HepG2 (cell line): ENCODE measurements at regions not wholly inside any gene's neighbourhood (a gene's known extent, or its start where the extent isn't known, plus 50 kb on each side); places are given as distances from the start of the nearest gene placed in this dataset.

Experiments
- ATAC-seq: fragments of 200-7000 bp; cut with Tn5 transposase; 3 replicates; pipeline ENCODE4 v1.9.1; 2020; ENCODE audit warnings: mild to moderate bottlenecking, moderate library complexity
- BruUV-seq: library from RNA; stranded (reverse); fragments of 400-500 nt; replicated peaks from 2 replicates; lab custom pipeline; 2021; lab: Mats Ljungman, UMichigan
- CTCF ChIA-PET: fragments of 300-600 bp; formaldehyde crosslinking; extraction: SDS; loops from one replicate; lab custom pipeline; 2021; ENCODE audit warnings: low total read pairs, inconsistent platforms, low intra/inter-chr PET ratio; lab: Yijun Ruan, JAX
- POLR2A ChIA-PET: fragments of 350-600 bp; sonication (Branson Sonifier 250); formaldehyde crosslinking; loops from one replicate; lab custom pipeline; 2020; ENCODE audit warnings: antibody characterized with exemption, inconsistent platforms; lab: Yijun Ruan, JAX
- DNase-seq: peaks from one replicate; pipeline ENCODE4 v3.0.0-alpha.2; 2015; ENCODE audit warnings: low spot score
- FAIRE-seq: peaks from 3 replicates; lab custom pipeline; 2011; peaks lifted over from hg19 to GRCh38; lab: Jason Lieb, UNC
- H2AFZ ChIP-seq: one replicate; pipeline ENCODE4 v1.6.1; 2011; ENCODE audit warnings: low read length, inconsistent platforms
- H3K27ac ChIP-seq: fragments of 300-600 bp; 3 replicates; pipeline ENCODE4 v1.8.0; 2011; ENCODE audit warnings: mixed run types, mild to moderate bottlenecking, mixed read lengths, low read length, inconsistent platforms; ENCODE audit not compliant: insufficient read depth; ENCODE audit errors: extremely low read length
- H3K27me3 ChIP-seq, 2 experiments: fragments of 200-600 bp in 1 of 2; 2 replicates in 1 of 2; 3 replicates in 1 of 2; pipeline versions ENCODE4 v1.6.0 to v1.8.0; 2011; ENCODE audit warnings: low read length in 2 of 2, mild to moderate bottlenecking in 2 of 2, moderate library complexity in 2 of 2, inconsistent platforms in 1 of 2; ENCODE audit not compliant: insufficient read depth in 2 of 2, control insufficient read depth in 1 of 2
- H3K36me3 ChIP-seq, 2 experiments: fragments of 200-600 bp in 1 of 2; replicated peaks in 1 of 2; 2 replicates in 1 of 2; 3 replicates in 1 of 2; pipeline versions ENCODE4 v1.5.1 to v1.8.0; 2011; ENCODE audit warnings: low read length in 2 of 2, inconsistent platforms in 1 of 2; ENCODE audit not compliant: insufficient read depth in 2 of 2, control insufficient read depth in 1 of 2
- H3K4me1 ChIP-seq: 2 replicates; pipeline ENCODE4 v1.5.1; 2012; ENCODE audit warnings: low read length, inconsistent platforms; ENCODE audit not compliant: insufficient read depth
- H3K4me2 ChIP-seq: 2 replicates; pipeline ENCODE4 v1.6.0; 2011; ENCODE audit warnings: low read depth, low read length, inconsistent platforms
- H3K4me3 ChIP-seq, 3 experiments: fragments of 200-600 bp in 1 of 3; sonication (generic), shearing (Covaris generic) in 1 of 3; replicated peaks in 1 of 3; 2 replicates each; pipeline ENCODE4 v1.5.1; 2011 to 2016; ENCODE audit warnings: low read length in 3 of 3, inconsistent platforms in 2 of 3, low read depth in 2 of 3, mild to moderate bottlenecking in 2 of 3, control low read depth in 1 of 3, mixed read lengths in 1 of 3; ENCODE audit not compliant: insufficient read depth in 1 of 3
- H3K79me2 ChIP-seq: one replicate; pipeline ENCODE4 v1.6.1; 2011; ENCODE audit warnings: low read length, inconsistent platforms; ENCODE audit not compliant: insufficient read depth
- H3K9ac ChIP-seq: 2 replicates; pipeline ENCODE4 v1.6.0; 2011; ENCODE audit warnings: mild to moderate bottlenecking, low read depth, low read length, inconsistent platforms; ENCODE audit not compliant: insufficient read depth
- H3K9me3 ChIP-seq: 2 replicates; pipeline ENCODE4 v1.5.1; 2012; ENCODE audit warnings: mild to moderate bottlenecking, low read length
- H4K20me1 ChIP-seq: 2 replicates; pipeline ENCODE4 v1.6.0; 2011; ENCODE audit warnings: inconsistent platforms, mild to moderate bottlenecking, low read length, moderate library complexity; ENCODE audit not compliant: insufficient read depth
- ELF3 ChIP-seq: IDR thresholded peaks from 2 replicates; pipeline ENCODE4 v1.6.1; 2016; ENCODE audit warnings: missing genetic modification reagents, missing compliant biosample characterization
- HIVEP1 ChIP-seq: sonication (generic); formaldehyde crosslinking; IDR thresholded peaks from 2 replicates; pipeline ENCODE4 v1.4.0; 2020; ENCODE audit warnings: mild to moderate bottlenecking, missing genetic modification reagents
- KAT8 ChIP-seq: IDR thresholded peaks from 2 replicates; pipeline ENCODE4 v1.6.1; 2016; ENCODE audit warnings: missing genetic modification reagents, missing compliant biosample characterization
- TOPORS ChIP-seq: sonication (generic); formaldehyde crosslinking; IDR thresholded peaks from 2 replicates; pipeline ENCODE4 v1.8.0; 2023; ENCODE audit warnings: mild to moderate bottlenecking, missing genetic modification reagents
- U2AF2 ChIP-seq: fragments of 200-400 bp; formaldehyde crosslinking; IDR thresholded peaks from 2 replicates; pipeline ENCODE4 v1.6.1; 2017; ENCODE audit warnings: low read depth, mild to moderate bottlenecking, low read length
- ZBTB1 ChIP-seq: sonication (generic); formaldehyde crosslinking; IDR thresholded peaks from 2 replicates; pipeline ENCODE4 v1.4.0; 2020; ENCODE audit warnings: missing genetic modification reagents, borderline replicate concordance
- ZNF207 ChIP-seq: fragments of 450-650 bp; IDR thresholded peaks from 2 replicates; pipeline ENCODE4 v1.6.1; 2016; ENCODE audit warnings: antibody characterized with exemption, borderline replicate concordance
- ZNF232 ChIP-seq: sonication (generic); formaldehyde crosslinking; IDR thresholded peaks from 2 replicates; pipeline ENCODE4 v1.4.0; 2020; ENCODE audit warnings: missing genetic modification reagents, borderline replicate concordance
- ZNF264 ChIP-seq: sonication (generic); formaldehyde crosslinking; IDR thresholded peaks from 2 replicates; pipeline ENCODE4 v1.4.0; 2020; ENCODE audit warnings: missing genetic modification reagents
- ZNF274 ChIP-seq: sonication (generic); formaldehyde crosslinking; IDR thresholded peaks from 2 replicates; pipeline ENCODE4 v1.5.1; 2020; ENCODE audit warnings: mild to moderate bottlenecking, missing genetic modification reagents
- ZNF557 ChIP-seq: sonication (generic); formaldehyde crosslinking; IDR thresholded peaks from 2 replicates; pipeline ENCODE4 v1.4.0; 2020; ENCODE audit warnings: missing genetic modification reagents
- WGBS: methylation state at CpG from one replicate; pipeline ENCODE4 v1.1.6; 2017; ENCODE audit warnings: low lambda C conversion rate; 5-methylcytosine and 5-hydroxymethylcytosine counted together
- in situ Hi-C: cut with HindIII; loops from 2 replicates; pipeline ENCODE4 v1.10.0; 2017; ENCODE audit warnings: low pct_unique_long_range_greater_than_20kb; ENCODE audit not compliant: extremely low pct_ligation_motif_present
- intact Hi-C: fragments of 100-400 bp; cut with micrococcal nuclease; formaldehyde crosslinking; loops from one replicate; pipeline ENCODE4 v1.10.0; 2022; ENCODE audit not compliant: unreplicated experiment
- TF ChIP-seq, protein P1 (sequence below), 2 experiments: fragments of 450-650 bp in 1 of 2; sonication (generic) in 1 of 2; formaldehyde crosslinking in 1 of 2; IDR thresholded peaks; 2 replicates each; pipeline versions ENCODE4 v1.6.1 to v1.8.0; 2016 to 2022; ENCODE audit warnings: antibody characterized with exemption in 1 of 2, mild to moderate bottlenecking in 1 of 2, missing genetic modification reagents in 1 of 2

DNA sequence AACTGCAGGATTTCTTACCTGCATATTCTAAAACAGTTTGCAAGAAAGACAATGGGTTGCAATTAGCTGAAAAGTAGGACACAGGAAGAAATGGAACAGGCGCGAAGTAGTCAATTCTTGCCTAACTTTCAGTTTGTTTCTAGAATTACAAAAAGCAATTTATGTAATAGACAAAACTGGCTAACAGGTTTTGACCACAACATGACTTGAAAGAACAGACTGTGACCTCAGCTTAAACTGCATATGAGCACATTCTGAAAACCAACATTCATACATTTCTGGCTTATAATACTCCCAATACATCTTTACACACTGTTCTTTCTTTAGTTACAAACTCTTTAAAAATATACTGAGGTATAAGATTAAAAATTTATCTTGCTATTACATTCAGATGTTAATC is 405.9 kb upstream of the B3GALT2 start:
- no peak for ATAC-seq
- no peaks in the 10 kb centered on the region for H3K27me3 ChIP-seq

GRCh38 chr1:193590102-193590501 is 403.7 kb upstream of the B3GALT2 start:
- DNase-seq = no peak
- ChIA-PET CTCF (no interaction called here), POLR2A (no interaction called here)
- Histone ChIP-seq H3K9ac (no peak overlapping the region), H3K4me3 (no peak overlapping the region), H3K27me3 (no peaks in the 10 kb centered on the region), H3K4me1 (no peaks in the 10 kb centered on the region), H2AFZ (no peak overlapping the region), H3K27ac (no peak overlapping the region), H4K20me1 (no peaks in the 10 kb centered on the region), H3K36me3 (no peaks in the 10 kb centered on the region), H3K4me2 (no peak overlapping the region), H3K79me2 (no peaks in the 10 kb centered on the region), H3K9me3 (no peaks in the 10 kb centered on the region)
- BruUV-seq = no TSS peak
- in situ Hi-C loops (no loop called here), intact Hi-C loops (no loop called here)
- ATAC-seq = no peak
- no peak for TF ChIP-seq ZNF274
- TF ChIP-seq, protein P1, sequence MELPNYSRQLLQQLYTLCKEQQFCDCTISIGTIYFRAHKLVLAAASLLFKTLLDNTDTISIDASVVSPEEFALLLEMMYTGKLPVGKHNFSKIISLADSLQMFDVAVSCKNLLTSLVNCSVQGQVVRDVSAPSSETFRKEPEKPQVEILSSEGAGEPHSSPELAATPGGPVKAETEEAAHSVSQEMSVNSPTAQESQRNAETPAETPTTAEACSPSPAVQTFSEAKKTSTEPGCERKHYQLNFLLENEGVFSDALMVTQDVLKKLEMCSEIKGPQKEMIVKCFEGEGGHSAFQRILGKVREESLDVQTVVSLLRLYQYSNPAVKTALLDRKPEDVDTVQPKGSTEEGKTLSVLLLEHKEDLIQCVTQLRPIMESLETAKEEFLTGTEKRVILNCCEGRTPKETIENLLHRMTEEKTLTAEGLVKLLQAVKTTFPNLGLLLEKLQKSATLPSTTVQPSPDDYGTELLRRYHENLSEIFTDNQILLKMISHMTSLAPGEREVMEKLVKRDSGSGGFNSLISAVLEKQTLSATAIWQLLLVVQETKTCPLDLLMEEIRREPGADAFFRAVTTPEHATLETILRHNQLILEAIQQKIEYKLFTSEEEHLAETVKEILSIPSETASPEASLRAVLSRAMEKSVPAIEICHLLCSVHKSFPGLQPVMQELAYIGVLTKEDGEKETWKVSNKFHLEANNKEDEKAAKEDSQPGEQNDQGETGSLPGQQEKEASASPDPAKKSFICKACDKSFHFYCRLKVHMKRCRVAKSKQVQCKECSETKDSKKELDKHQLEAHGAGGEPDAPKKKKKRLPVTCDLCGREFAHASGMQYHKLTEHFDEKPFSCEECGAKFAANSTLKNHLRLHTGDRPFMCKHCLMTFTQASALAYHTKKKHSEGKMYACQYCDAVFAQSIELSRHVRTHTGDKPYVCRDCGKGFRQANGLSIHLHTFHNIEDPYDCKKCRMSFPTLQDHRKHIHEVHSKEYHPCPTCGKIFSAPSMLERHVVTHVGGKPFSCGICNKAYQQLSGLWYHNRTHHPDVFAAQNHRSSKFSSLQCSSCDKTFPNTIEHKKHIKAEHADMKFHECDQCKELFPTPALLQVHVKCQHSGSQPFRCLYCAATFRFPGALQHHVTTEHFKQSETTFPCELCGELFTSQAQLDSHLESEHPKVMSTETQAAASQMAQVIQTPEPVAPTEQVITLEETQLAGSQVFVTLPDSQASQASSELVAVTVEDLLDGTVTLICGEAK (IDR thresholded peaks at IDR 0.05) = no peak
- TF ChIP-seq, protein P1 (CRISPR knock-in tag; IDR thresholded peaks at IDR 0.05) = no peak
- no peak for TF ChIP-seq ZBTB1 (CRISPR knock-in tag)
- TF ChIP-seq KAT8 (CRISPR knock-in tag) = no peak
- no peak for TF ChIP-seq ZNF207
- no peak for TF ChIP-seq ZNF232 (CRISPR knock-in tag)
- no peak for FAIRE-seq

More for the DNA sequence above, 405.9 kb upstream of the B3GALT2 start:
- intact Hi-C loops = no loop called here
- FAIRE-seq (no peak), DNase-seq (no peak)
- no peak overlapping the region for H3K9ac ChIP-seq
- no peaks in the 10 kb centered on the region for H3K79me2 ChIP-seq
- H4K20me1 ChIP-seq = no peaks in the 10 kb centered on the region
- no peaks in the 10 kb centered on the region for H3K36me3 ChIP-seq
- H2AFZ ChIP-seq = no peak overlapping the region
- H3K9me3 ChIP-seq = no peaks in the 10 kb centered on the region
- CTCF ChIA-PET = no interaction called here
- H3K4me2 ChIP-seq = no peak overlapping the region
- H3K4me3 ChIP-seq = no peak overlapping the region
- H3K27ac ChIP-seq = no peak overlapping the region
- in situ Hi-C loops = no loop called here
- POLR2A ChIA-PET = no interaction called here
- no peaks in the 10 kb centered on the region for H3K4me1 ChIP-seq
- BruUV-seq = no TSS peak
- 49% methylated on average over 2 of the region's 2 CpGs for WGBS
- TF ChIP-seq U2AF2 (no peak), HIVEP1 (CRISPR knock-in tag) (no peak), ELF3 (no peak), ZNF557 (CRISPR knock-in tag) (no peak), TOPORS (CRISPR knock-in tag) (no peak), ZNF264 (no peak)
